Gastrocnemius medialis (tissue), 4 donors: ENCODE measurements at regions not wholly inside any gene's neighbourhood (a gene's known extent, or its start where the extent isn't known, plus 50 kb on each side); places are given as distances from the start of the nearest gene placed in this dataset.
"Not testable (repeated sequence)": the region's sequence is repeated elsewhere in the genome, so short reads cannot be mapped to it uniquely, and the experiment has no call there.

Experiments
- CTCF ChIP-seq, 5 experiments: fragments of 450-650 bp in 3 of 5; fragments of 200-600 bp in 2 of 5; sonication (generic) in 2 of 5; IDR thresholded peaks in 4 of 5; conservative IDR thresholded peaks in 1 of 5; 1 replicate in 4 of 5; 2 replicates in 1 of 5; pipeline ENCODE4 v1.5.1; 2016 to 2019; ENCODE audit warnings: antibody characterized with exemption in 5 of 5, mild to moderate bottlenecking in 3 of 5, moderate library complexity in 3 of 5
- POLR2A ChIP-seq, 2 donors: fragments of 450-650 bp; IDR thresholded peaks; one replicate each; pipeline ENCODE4 v1.6.1; 2017; ENCODE audit warnings: antibody characterized with exemption in 2 of 2, mild to moderate bottlenecking in 2 of 2, moderate library complexity in 2 of 2

DNA sequence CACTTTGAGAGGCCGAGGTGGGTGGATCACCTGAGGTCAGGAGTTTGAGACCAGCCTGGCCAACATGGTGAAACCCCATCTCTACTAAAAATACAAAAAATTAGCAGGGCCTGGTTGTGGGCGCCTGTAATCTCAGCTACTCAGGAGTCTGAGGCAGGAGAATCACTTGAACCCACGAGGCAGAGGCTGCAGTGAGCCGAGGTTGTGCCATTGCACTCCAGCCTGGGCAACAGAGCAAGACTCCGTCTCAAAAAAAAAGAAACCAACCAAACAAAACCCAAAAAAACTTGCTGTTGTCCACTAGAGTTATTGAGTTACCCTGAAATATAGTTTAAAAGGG lies 186.7 kb downstream of the GOLGA6L6 start:
- not testable (repeated sequence) for TF ChIP-seq CTCF (IDR thresholded peaks at IDR 0.05 in 4 of 5, conservative IDR thresholded peaks at IDR 0.05 in 1 of 5); POLR2A (IDR thresholded peaks at IDR 0.05)
